ENCODE measurements at regions not wholly inside any gene's neighbourhood (a gene's known extent, or its start where the extent isn't known, plus 50 kb on each side); places are given as distances from the start of the nearest gene placed in this dataset.

DNA sequence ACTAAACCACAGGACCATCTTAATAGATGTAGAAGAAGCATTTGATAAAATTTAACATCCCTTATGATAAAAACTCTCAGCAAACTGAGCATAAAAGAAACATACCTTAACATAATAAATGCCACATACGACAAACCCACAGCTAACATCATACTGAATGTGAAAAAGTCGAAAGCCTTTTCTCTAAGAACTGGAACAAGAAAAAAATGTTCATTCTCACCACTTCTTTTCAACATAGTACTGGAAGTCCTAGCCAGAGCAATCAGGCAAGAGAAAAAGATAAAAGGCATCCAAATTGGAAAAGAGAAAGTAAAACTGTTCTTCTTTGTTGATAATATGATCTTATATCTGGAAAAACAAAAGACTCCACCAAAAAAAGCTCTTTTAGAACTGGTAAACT lies 134.2 kb downstream of the RPL22L1 start:
- Histone ChIP-seq H3K27me3 (ENCODE audit: control insufficient read depth in 1 of 2, insufficient read depth in 2 of 2, low read length in 2 of 2) (no peaks in the 10 kb centered on the region), H3K4me3 (ENCODE audit: low read depth in 1 of 2, low read length in 2 of 2) (no peak overlapping the region), H3K9me3 (ENCODE audit: control insufficient read depth in 2 of 2, insufficient read depth in 1 of 2, low read depth in 1 of 2, low read length in 1 of 2) (no peaks in the 10 kb centered on the region), H3K27ac (ENCODE audit: low read depth in 2 of 2, low read length in 1 of 2) (no peak overlapping the region), H3K4me1 (ENCODE audit: control insufficient read depth in 2 of 2, insufficient read depth in 2 of 2, low read length in 1 of 2) (no peaks in the 10 kb centered on the region), H3K36me3 (ENCODE audit: control insufficient read depth in 2 of 2, insufficient read depth in 2 of 2, low read length in 1 of 2) (no peaks in the 10 kb centered on the region)
- WGBS, 2 donors, result 80 to 84% methylated on average over 2 of the region's 2 CpGs

DNA sequence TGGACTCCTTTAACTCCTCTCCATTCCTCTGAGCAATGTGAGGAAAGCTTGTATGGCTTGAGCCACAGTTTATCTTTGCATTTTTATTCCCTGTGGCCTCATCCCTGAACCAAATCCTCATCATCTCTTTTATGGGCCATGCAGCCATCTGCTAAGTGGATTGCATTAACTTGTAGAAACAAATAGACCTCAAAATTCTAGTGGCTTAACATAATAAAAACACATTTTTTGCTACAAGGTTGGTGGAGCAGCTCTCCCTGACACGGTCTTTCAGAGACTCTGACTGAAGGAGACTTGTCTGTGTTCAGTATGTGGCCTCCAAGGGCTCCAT lies 135.3 kb downstream of the RPL22L1 start:
- Histone ChIP-seq H3K9me3 (ENCODE audit: control insufficient read depth in 2 of 2, insufficient read depth in 1 of 2, low read depth in 1 of 2, low read length in 1 of 2) (no peaks in the 10 kb centered on the region), H3K4me3 (ENCODE audit: low read depth in 1 of 2, low read length in 2 of 2) (no peak overlapping the region), H3K27ac (ENCODE audit: low read depth in 2 of 2, low read length in 1 of 2) (no peak overlapping the region), H3K27me3 (ENCODE audit: control insufficient read depth in 1 of 2, insufficient read depth in 2 of 2, low read length in 2 of 2) (no peaks in the 10 kb centered on the region), H3K36me3 (ENCODE audit: control insufficient read depth in 2 of 2, insufficient read depth in 2 of 2, low read length in 1 of 2) (no peaks in the 10 kb centered on the region), H3K4me1 (ENCODE audit: control insufficient read depth in 2 of 2, insufficient read depth in 2 of 2, low read length in 1 of 2) (no peaks in the 10 kb centered on the region)
- WGBS, 2 donors, result 80 to 84% methylated on average over 1 of the region's 1 CpG

DNA sequence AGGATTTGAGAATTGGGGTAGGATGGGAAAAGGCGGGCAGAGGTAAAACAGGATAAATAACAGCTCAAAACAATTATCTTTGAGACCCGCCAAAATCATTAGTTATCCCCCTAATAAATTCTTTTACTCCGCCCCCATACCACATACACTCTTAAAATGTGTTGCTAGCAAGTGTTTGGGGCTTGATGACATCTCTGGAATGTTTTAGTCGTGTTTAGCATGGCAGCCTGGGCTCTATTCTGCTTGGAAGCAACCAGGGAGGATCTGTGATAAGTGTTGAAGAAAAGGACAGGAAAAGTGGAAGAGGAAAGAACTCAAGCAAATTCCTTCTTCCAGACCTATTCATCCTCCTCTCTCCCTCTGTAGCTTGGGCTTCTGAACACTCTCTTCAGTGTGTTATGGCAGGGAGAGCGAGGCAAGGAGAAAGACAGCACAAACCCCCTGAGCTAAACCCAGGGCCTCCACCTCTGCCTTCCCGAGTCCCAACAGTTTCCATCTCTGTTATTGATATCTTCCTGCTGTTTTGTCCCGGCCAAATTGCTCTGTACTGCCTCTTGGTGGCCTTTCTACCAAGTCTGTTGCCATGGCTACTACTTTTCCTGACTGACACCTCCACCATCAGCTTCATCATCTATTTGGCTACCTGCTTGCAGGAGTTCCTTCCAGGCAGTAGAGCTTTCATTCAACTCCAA lies 135.8 kb downstream of the RPL22L1 start:
- Histone ChIP-seq H3K4me1 (ENCODE audit: control insufficient read depth in 2 of 2, insufficient read depth in 2 of 2, low read length in 1 of 2) (no peaks in the 10 kb centered on the region), H3K9me3 (ENCODE audit: control insufficient read depth in 2 of 2, insufficient read depth in 1 of 2, low read depth in 1 of 2, low read length in 1 of 2) (no peaks in the 10 kb centered on the region), H3K27me3 (ENCODE audit: control insufficient read depth in 1 of 2, insufficient read depth in 2 of 2, low read length in 2 of 2) (no peaks in the 10 kb centered on the region), H3K4me3 (ENCODE audit: low read depth in 1 of 2, low read length in 2 of 2) (no peak overlapping the region), H3K36me3 (ENCODE audit: control insufficient read depth in 2 of 2, insufficient read depth in 2 of 2, low read length in 1 of 2) (no peaks in the 10 kb centered on the region), H3K27ac (ENCODE audit: low read depth in 2 of 2, low read length in 1 of 2) (no peak overlapping the region)
- WGBS, 2 donors, result 65 to 74% methylated on average over 7 of the region's 7 CpGs

GRCh38 chr3:170732660-170733245 lies 137.2 kb downstream of the RPL22L1 start:
- H3K4me1 ChIP-seq (ENCODE audit: control insufficient read depth in 2 of 2, insufficient read depth in 2 of 2, low read length in 1 of 2), result no peaks in the 10 kb centered on the region
- no peaks in the 10 kb centered on the region for H3K36me3 ChIP-seq (ENCODE audit: control insufficient read depth in 2 of 2, insufficient read depth in 2 of 2, low read length in 1 of 2)
- no peak overlapping the region for H3K27ac ChIP-seq (ENCODE audit: low read depth in 2 of 2, low read length in 1 of 2)
- no peaks in the 10 kb centered on the region for H3K9me3 ChIP-seq (ENCODE audit: control insufficient read depth in 2 of 2, insufficient read depth in 1 of 2, low read depth in 1 of 2, low read length in 1 of 2)
- no peak overlapping the region for H3K4me3 ChIP-seq (ENCODE audit: low read depth in 1 of 2, low read length in 2 of 2)
- H3K27me3 ChIP-seq (ENCODE audit: control insufficient read depth in 1 of 2, insufficient read depth in 2 of 2, low read length in 2 of 2), result no peaks in the 10 kb centered on the region

DNA sequence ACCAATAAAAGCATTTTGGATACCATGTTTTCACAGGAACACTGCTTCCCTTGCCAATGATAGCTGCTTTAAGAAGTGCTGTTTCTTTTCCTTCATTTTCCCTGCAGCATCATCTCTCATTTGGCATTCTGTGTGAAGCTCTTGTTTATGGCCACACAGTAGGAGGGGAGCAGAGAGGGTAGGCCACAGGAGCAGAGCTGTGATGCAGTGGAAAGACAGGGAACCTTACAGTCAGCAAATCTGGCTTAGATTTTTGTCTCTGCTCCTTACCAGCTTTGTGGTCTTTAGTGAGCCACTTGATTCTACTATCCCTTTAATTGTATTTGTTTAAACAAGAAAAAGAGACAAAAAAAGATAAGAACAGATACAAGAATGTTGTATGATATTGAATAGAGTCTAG lies 138.7 kb downstream of the RPL22L1 start:
- Histone ChIP-seq H3K4me3 (ENCODE audit: low read depth in 1 of 2, low read length in 2 of 2) (no peak overlapping the region), H3K4me1 (ENCODE audit: control insufficient read depth in 2 of 2, insufficient read depth in 2 of 2, low read length in 1 of 2) (no peaks in the 10 kb centered on the region), H3K9me3 (ENCODE audit: control insufficient read depth in 2 of 2, insufficient read depth in 1 of 2, low read depth in 1 of 2, low read length in 1 of 2) (no peaks in the 10 kb centered on the region)

DNA sequence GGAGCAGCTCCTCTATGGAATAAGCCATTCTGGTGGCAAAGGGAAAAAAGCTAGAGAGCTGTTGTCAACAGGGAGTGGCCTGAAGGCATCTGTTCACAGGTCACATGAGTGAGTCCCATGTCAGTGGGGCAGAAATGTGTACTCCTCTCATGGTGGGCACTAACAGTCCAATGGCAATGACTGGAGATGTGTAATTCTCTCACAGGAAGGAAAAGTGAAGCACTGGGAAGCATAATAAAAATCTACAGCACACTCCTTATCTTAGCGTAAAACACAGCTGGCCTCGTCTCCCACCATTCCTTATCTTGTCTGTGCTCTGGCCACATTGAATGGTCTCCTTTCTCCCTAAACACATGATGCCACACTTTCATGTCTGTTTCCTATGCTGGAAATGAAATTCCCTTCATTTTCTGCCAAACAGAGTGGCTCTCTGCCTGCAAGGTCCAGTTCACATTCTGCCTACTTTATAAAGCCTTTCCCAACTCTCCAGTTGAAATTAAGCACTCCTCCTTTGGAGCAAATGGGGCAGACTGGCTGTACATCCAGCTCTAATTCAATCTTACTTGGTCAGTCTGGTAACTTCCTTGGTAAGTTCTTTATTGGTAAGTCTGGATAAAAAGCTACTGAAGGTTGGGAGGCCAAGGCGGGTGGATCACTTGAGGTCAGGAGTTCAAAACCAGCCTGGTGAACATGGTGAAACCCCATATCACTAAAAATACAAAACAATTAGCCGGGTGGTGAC lies 139.8 kb downstream of the RPL22L1 start:
- Histone ChIP-seq H3K4me1 (ENCODE audit: control insufficient read depth in 2 of 2, insufficient read depth in 2 of 2, low read length in 1 of 2) (no peaks in the 10 kb centered on the region), H3K36me3 (ENCODE audit: control insufficient read depth in 2 of 2, insufficient read depth in 2 of 2, low read length in 1 of 2) (no peaks in the 10 kb centered on the region), H3K4me3 (ENCODE audit: low read depth in 1 of 2, low read length in 2 of 2) (no peak overlapping the region), H3K27ac (ENCODE audit: low read depth in 2 of 2, low read length in 1 of 2) (no peak overlapping the region), H3K27me3 (ENCODE audit: control insufficient read depth in 1 of 2, insufficient read depth in 2 of 2, low read length in 2 of 2) (no peaks in the 10 kb centered on the region), H3K9me3 (ENCODE audit: control insufficient read depth in 2 of 2, insufficient read depth in 1 of 2, low read depth in 1 of 2, low read length in 1 of 2) (no peaks in the 10 kb centered on the region)
- 89 to 90% methylated on average over 4 of the region's 4 CpGs for WGBS, 2 donors

More for the DNA sequence above, 138.7 kb downstream of the RPL22L1 start:
- Histone ChIP-seq H3K27me3 (ENCODE audit: control insufficient read depth in 1 of 2, insufficient read depth in 2 of 2, low read length in 2 of 2) (no peaks in the 10 kb centered on the region), H3K27ac (ENCODE audit: low read depth in 2 of 2, low read length in 1 of 2) (no peak overlapping the region), H3K36me3 (ENCODE audit: control insufficient read depth in 2 of 2, insufficient read depth in 2 of 2, low read length in 1 of 2) (no peaks in the 10 kb centered on the region)

DNA sequence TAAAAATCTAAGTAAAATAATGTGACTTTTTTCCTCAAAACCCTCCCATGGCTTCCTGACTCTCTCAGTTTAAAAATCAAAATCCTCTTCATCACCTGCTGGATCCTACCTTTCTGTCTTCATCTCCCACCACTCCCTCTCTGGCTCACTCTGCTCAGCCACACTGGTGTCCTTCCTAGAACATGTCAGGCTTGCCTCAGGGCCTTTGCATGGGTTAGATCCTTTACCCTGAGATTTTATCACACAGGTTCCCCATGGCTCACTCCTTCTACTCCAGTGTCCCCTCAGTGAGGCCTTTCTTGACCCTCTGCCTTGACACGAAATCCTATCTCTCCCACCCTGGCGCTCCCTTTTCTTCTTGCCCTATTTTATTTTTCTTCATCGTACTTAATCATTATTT lies 141.8 kb downstream of the RPL22L1 start:
- Histone ChIP-seq H3K36me3 (ENCODE audit: control insufficient read depth in 2 of 2, insufficient read depth in 2 of 2, low read length in 1 of 2) (no peaks in the 10 kb centered on the region), H3K4me1 (ENCODE audit: control insufficient read depth in 2 of 2, insufficient read depth in 2 of 2, low read length in 1 of 2) (no peaks in the 10 kb centered on the region), H3K4me3 (ENCODE audit: low read depth in 1 of 2, low read length in 2 of 2) (no peak overlapping the region), H3K27ac (ENCODE audit: low read depth in 2 of 2, low read length in 1 of 2) (no peak overlapping the region), H3K27me3 (ENCODE audit: control insufficient read depth in 1 of 2, insufficient read depth in 2 of 2, low read length in 2 of 2) (no peaks in the 10 kb centered on the region), H3K9me3 (ENCODE audit: control insufficient read depth in 2 of 2, insufficient read depth in 1 of 2, low read depth in 1 of 2, low read length in 1 of 2) (no peaks in the 10 kb centered on the region)
- 94% methylated on average over 3 of the region's 3 CpGs for WGBS, 2 donors

DNA sequence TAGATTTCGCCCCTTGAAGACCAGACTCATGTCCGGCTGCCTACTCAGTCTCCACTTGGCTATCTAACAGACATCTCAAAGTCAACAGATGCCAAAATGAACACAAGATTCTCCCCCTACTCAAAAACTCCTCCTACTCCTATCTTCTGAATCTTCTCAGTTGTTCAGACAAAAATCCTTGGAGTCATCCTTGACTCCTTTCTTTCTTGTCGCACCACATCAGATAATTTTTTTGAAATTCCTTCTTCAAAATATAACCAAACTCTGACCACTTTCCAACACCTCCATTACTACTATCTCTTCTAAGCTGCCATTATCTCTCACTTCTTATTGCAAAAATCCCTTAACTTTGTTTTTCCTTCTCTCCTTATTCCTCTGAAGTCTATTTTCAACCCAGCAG lies 141.9 kb upstream of the SLC7A14 start:
- WGBS, 2 donors, result 92 to 97% methylated on average over 3 of the region's 3 CpGs
- no peak overlapping the region for H3K4me3 ChIP-seq (ENCODE audit: low read depth in 1 of 2, low read length in 2 of 2)
- no peaks in the 10 kb centered on the region for H3K9me3 ChIP-seq (ENCODE audit: control insufficient read depth in 2 of 2, insufficient read depth in 1 of 2, low read depth in 1 of 2, low read length in 1 of 2)
- H3K4me1 ChIP-seq (ENCODE audit: control insufficient read depth in 2 of 2, insufficient read depth in 2 of 2, low read length in 1 of 2), result no peaks in the 10 kb centered on the region
- no peaks in the 10 kb centered on the region for H3K36me3 ChIP-seq (ENCODE audit: control insufficient read depth in 2 of 2, insufficient read depth in 2 of 2, low read length in 1 of 2)
- no peaks in the 10 kb centered on the region for H3K27me3 ChIP-seq (ENCODE audit: control insufficient read depth in 1 of 2, insufficient read depth in 2 of 2, low read length in 2 of 2)
- H3K27ac ChIP-seq (ENCODE audit: low read depth in 2 of 2, low read length in 1 of 2), result no peak overlapping the region

DNA sequence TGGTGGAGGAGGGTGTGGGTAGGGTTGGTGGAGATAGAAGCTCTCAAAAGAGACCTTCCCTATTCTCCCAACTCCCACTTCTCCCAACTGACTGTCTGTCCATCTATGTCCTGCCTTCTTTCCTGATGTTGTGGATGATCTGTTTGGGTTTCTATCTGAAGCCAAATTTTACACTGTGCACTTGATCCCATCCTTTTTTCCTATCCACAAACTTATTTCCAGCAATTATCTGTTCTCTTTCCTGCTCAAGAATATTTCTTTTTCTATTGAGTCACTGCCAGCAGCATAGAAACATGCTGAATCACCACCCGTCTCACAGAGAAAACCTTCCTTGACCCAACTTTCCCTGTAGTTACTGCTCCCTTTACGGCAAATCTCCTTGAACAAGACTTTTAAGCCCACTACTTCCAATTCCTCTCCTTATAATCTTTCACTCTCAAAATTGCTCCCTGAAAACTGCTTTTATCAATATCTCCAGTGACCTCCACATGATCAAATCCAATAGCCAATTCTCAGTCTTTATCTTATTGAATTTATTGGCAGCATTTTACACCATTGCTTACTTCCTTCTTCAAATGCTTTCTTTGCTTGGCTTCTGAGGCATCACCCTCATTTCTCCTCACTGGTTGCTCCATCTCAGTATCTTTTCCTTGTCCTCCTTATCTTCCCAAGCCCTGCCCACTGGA lies 141.2 kb upstream of the SLC7A14 start:
- Histone ChIP-seq H3K27ac (ENCODE audit: low read depth in 2 of 2, low read length in 1 of 2) (no peak overlapping the region), H3K4me1 (ENCODE audit: control insufficient read depth in 2 of 2, insufficient read depth in 2 of 2, low read length in 1 of 2) (no peaks in the 10 kb centered on the region), H3K36me3 (ENCODE audit: control insufficient read depth in 2 of 2, insufficient read depth in 2 of 2, low read length in 1 of 2) (no peaks in the 10 kb centered on the region), H3K27me3 (ENCODE audit: control insufficient read depth in 1 of 2, insufficient read depth in 2 of 2, low read length in 2 of 2) (no peaks in the 10 kb centered on the region), H3K4me3 (ENCODE audit: low read depth in 1 of 2, low read length in 2 of 2) (no peak overlapping the region), H3K9me3 (ENCODE audit: control insufficient read depth in 2 of 2, insufficient read depth in 1 of 2, low read depth in 1 of 2, low read length in 1 of 2) (no peaks in the 10 kb centered on the region)
- 27 to 37% methylated on average over 2 of the region's 2 CpGs for WGBS, 2 donors
